ENCODE measurements at regions not wholly inside any gene's neighbourhood (a gene's known extent, or its start where the extent isn't known, plus 50 kb on each side); places are given as distances from the start of the nearest gene placed in this dataset.

- TF ChIP-seq CTCF (IDR thresholded peaks at IDR 0.05; ENCODE audit: extremely low read depth in 1 of 2, insufficient read depth in 1 of 2, low read depth in 1 of 2, low read length in 2 of 2) = no peak
- TF ChIP-seq MYC (IDR thresholded peaks at IDR 0.05; ENCODE audit: low read depth, low read length) = no peak
- no peak for TF ChIP-seq POLR2A (IDR thresholded peaks at IDR 0.05; ENCODE audit: low read depth, low read length)
These were observed 65.5 kb upstream of the ROPN1 start for GRCh38 chr3:124057420-124057819.
